NCI-H2107 treated with DMSO at 0.1 percent for 48 hours (cell line): ENCODE measurements at regions not wholly inside any gene's neighbourhood (a gene's known extent, or its start where the extent isn't known, plus 50 kb on each side); places are given as distances from the start of the nearest gene placed in this dataset.

Experiments
- DNase-seq: peaks from one replicate; lab custom pipeline; 2025; ENCODE audit not compliant: unreplicated experiment; lab: John Stamatoyannopoulos, UW

- no peak for DNase-seq
These were observed 813.9 kb upstream of the GYPC start for GRCh38 chr2:125842041-125842440.

- DNase-seq, result no peak
These were observed 805.4 kb upstream of the GYPC start for GRCh38 chr2:125850541-125850940.

- no peak for DNase-seq
These were observed 803.6 kb upstream of the GYPC start for GRCh38 chr2:125852364-125852763.

GRCh38 chr2:125853626-125854025 is 802.3 kb upstream of the GYPC start:
- DNase-seq, result no peak

GRCh38 chr2:125855204-125855603 is 800.8 kb upstream of the GYPC start:
- DNase-seq, result no peak

GRCh38 chr2:125857971-125858794 is 797.8 kb upstream of the GYPC start:
- no peak for DNase-seq

GRCh38 chr2:125861461-125861860 is 794.5 kb upstream of the GYPC start:
- DNase-seq, result no peak

GRCh38 chr2:125867908-125868307 is 788.0 kb upstream of the GYPC start:
- no peak for DNase-seq

GRCh38 chr2:125870264-125870663 is 785.7 kb upstream of the GYPC start:
- DNase-seq, result no peak

GRCh38 chr2:125870746-125871145 is 785.2 kb upstream of the GYPC start:
- DNase-seq, result no peak

GRCh38 chr2:125874564-125874963 is 781.4 kb upstream of the GYPC start:
- DNase-seq, result no peak

- no peak for DNase-seq
These were observed 770.6 kb upstream of the GYPC start for GRCh38 chr2:125885340-125885739.

GRCh38 chr2:125886153-125886552 is 769.8 kb upstream of the GYPC start:
- no peak for DNase-seq

- no peak for DNase-seq
These were observed 754.7 kb upstream of the GYPC start for GRCh38 chr2:125901278-125901677.

GRCh38 chr2:125925891-125926546 is 729.9 kb upstream of the GYPC start:
- no peak for DNase-seq

- no peak for DNase-seq
These were observed 720.4 kb upstream of the GYPC start for GRCh38 chr2:125935559-125935958.

- DNase-seq, result no peak
These were observed 713.2 kb upstream of the GYPC start for GRCh38 chr2:125942585-125943424.

GRCh38 chr2:125959047-125959446 is 696.9 kb upstream of the GYPC start:
- no peak for DNase-seq

GRCh38 chr2:125961739-125962138 is 694.2 kb upstream of the GYPC start:
- no peak for DNase-seq

- DNase-seq, result peak; percentile 5
These were observed 676.1 kb upstream of the GYPC start for GRCh38 chr2:125979886-125980285.

- DNase-seq, result no peak
These were observed 672.6 kb upstream of the GYPC start for GRCh38 chr2:125983364-125983763.

- no peak for DNase-seq
These were observed 626.6 kb upstream of the GYPC start for GRCh38 chr2:126029316-126029715.
